ENCODE measurements at regions not wholly inside any gene's neighbourhood (a gene's known extent, or its start where the extent isn't known, plus 50 kb on each side); places are given as distances from the start of the nearest gene placed in this dataset.

- H3K27ac ChIP-seq (ENCODE audit: insufficient read depth, low read depth, low read length): no peak overlapping the region
Observed at GRCh38 chr3:124602980-124603627, 127.1 kb upstream of the UMPS start.

More at GRCh38 chr3:124602980-124603627, 127.1 kb upstream of the UMPS start:
- TF ChIP-seq GATA2 (IDR thresholded peaks at IDR 0.05; ENCODE audit: insufficient read depth, insufficient read length, low read depth, low read length): no peak
- no peak for TF ChIP-seq MAX (IDR thresholded peaks at IDR 0.05; ENCODE audit: insufficient read depth, insufficient read length)
- TF ChIP-seq JUN (IDR thresholded peaks at IDR 0.05; ENCODE audit: borderline replicate concordance, insufficient read depth, insufficient read length, low read depth): no peak
- no peak for TF ChIP-seq EZH2 (IDR thresholded peaks at IDR 0.05; ENCODE audit: borderline replicate concordance, low read depth, low read length, severe bottlenecking)
- no peak for TF ChIP-seq POLR2AphosphoS5 (IDR thresholded peaks at IDR 0.05; ENCODE audit: insufficient read depth, low read depth, low read length)
- no peak for TF ChIP-seq MYC (IDR thresholded peaks at IDR 0.05; ENCODE audit: low read depth, low read length)
- TF ChIP-seq FOS (IDR thresholded peaks at IDR 0.05; ENCODE audit: borderline replicate concordance, insufficient read depth, low read length): no peak
- no peak for TF ChIP-seq POLR2A (IDR thresholded peaks at IDR 0.05; ENCODE audit: low read depth, low read length)
- no peak for TF ChIP-seq CTCF (IDR thresholded peaks at IDR 0.05; ENCODE audit: extremely low read depth in 1 of 2, insufficient read depth in 1 of 2, low read depth in 1 of 2, low read length in 2 of 2)
- no peaks in the 10 kb centered on the region for H4K20me1 ChIP-seq (replicated peaks; ENCODE audit: control insufficient read depth, extremely low read depth, insufficient read depth, low read length)
- H3K27me3 ChIP-seq (ENCODE audit: control insufficient read depth in 2 of 2, insufficient read depth in 2 of 2, low read length in 2 of 2): no peaks in the 10 kb centered on the region
- dilution Hi-C loops (cut with MboI; ENCODE audit: extremely low pct_ligation_motif_present, low sequenced_read_pairs): no loop called here
- H3K4me3 ChIP-seq (replicated peaks in 1 of 3; ENCODE audit: insufficient read depth in 1 of 3, low read depth in 1 of 3, low read length in 3 of 3): no peak overlapping the region
- POLR2A ChIA-PET: no interaction called here
- no peak overlapping the region for H2AFZ ChIP-seq (ENCODE audit: low read depth, low read length)
- no peak for FAIRE-seq
- H3K9me3 ChIP-seq (replicated peaks; ENCODE audit: control insufficient read depth, insufficient read depth, low read length): no peaks in the 10 kb centered on the region
- peaks cover 6% of the 10 kb centered on the region for H3K4me1 ChIP-seq (ENCODE audit: control insufficient read depth, extremely low read depth, insufficient read depth, low read length)
- H3K36me3 ChIP-seq (ENCODE audit: control insufficient read depth in 2 of 2, extremely low read depth in 1 of 2, insufficient read depth in 2 of 2, low read length in 2 of 2): no peaks in the 10 kb centered on the region
- no peaks in the 10 kb centered on the region for H3K9me1 ChIP-seq (replicated peaks; ENCODE audit: control insufficient read depth, extremely low read depth, insufficient read depth, low read length)
- intact Hi-C loops (cut with micrococcal nuclease): no loop called here
- DNase-seq (ENCODE audit: low read depth, low spot score): no peak
- H3K79me2 ChIP-seq (ENCODE audit: control insufficient read depth, insufficient read depth, low read length): no peaks in the 10 kb centered on the region
- no peak overlapping the region for H3K4me2 ChIP-seq (ENCODE audit: insufficient read depth, low read length)
- no peak overlapping the region for H3K9ac ChIP-seq (replicated peaks; ENCODE audit: extremely low read depth, insufficient read depth, low read length)
- CTCF ChIA-PET: interaction anchor here (1.3 kb wide), 1 partner anchor 12 kb away, joined by 3 read pairs; no protein-coding TSS in a partner anchor
- BruUV-seq (replicated peaks): no TSS peak
